ENCODE measurements at regions not wholly inside any gene's neighbourhood (a gene's known extent, or its start where the extent isn't known, plus 50 kb on each side); places are given as distances from the start of the nearest gene placed in this dataset.
A peak's percentile ranks its signal among the peaks of the same experiment; 100 is the strongest.

GRCh38 chr7:1290679-1291356 is 58.1 kb downstream of the UNCX start:
- TF ChIP-seq CTCF (conservative IDR thresholded peaks at IDR 0.05; ENCODE audit: low read depth, low read length): no peak
- DNase-seq (ENCODE audit: low read depth): no peak
- H3K4me3 ChIP-seq (ENCODE audit: low read depth, low read length): peak overlapping the region; percentile 39

- DNase-seq (ENCODE audit: low read depth): no peak
- no peak for TF ChIP-seq CTCF (conservative IDR thresholded peaks at IDR 0.05; ENCODE audit: low read depth, low read length)
- H3K4me3 ChIP-seq (ENCODE audit: low read depth, low read length): no peak overlapping the region
These were observed 58.7 kb downstream of the UNCX start for GRCh38 chr7:1291357-1291689.

- no peak for TF ChIP-seq CTCF (conservative IDR thresholded peaks at IDR 0.05; ENCODE audit: low read depth, low read length)
- H3K4me3 ChIP-seq (ENCODE audit: low read depth, low read length): no peak overlapping the region
- DNase-seq (ENCODE audit: low read depth): no peak
These were observed 59.4 kb downstream of the UNCX start for GRCh38 chr7:1291845-1292765.

- no peak for TF ChIP-seq CTCF (conservative IDR thresholded peaks at IDR 0.05; ENCODE audit: low read depth, low read length)
- no peak for DNase-seq (ENCODE audit: low read depth)
These were observed 60.5 kb downstream of the UNCX start for GRCh38 chr7:1292972-1293830.

GRCh38 chr7:1293950-1294411 is 61.3 kb downstream of the UNCX start:
- H3K4me3 ChIP-seq (ENCODE audit: low read depth, low read length): no peak overlapping the region
- no peak for TF ChIP-seq CTCF (conservative IDR thresholded peaks at IDR 0.05; ENCODE audit: low read depth, low read length)
- DNase-seq (ENCODE audit: low read depth): no peak

More at GRCh38 chr7:1292972-1293830, 60.5 kb downstream of the UNCX start:
- no peak overlapping the region for H3K4me3 ChIP-seq (ENCODE audit: low read depth, low read length)

- DNase-seq (ENCODE audit: low read depth): no peak
- no peak for TF ChIP-seq CTCF (conservative IDR thresholded peaks at IDR 0.05; ENCODE audit: low read depth, low read length)
- H3K4me3 ChIP-seq (ENCODE audit: low read depth, low read length): no peak overlapping the region
These were observed 63.2 kb downstream of the UNCX start for GRCh38 chr7:1295776-1296355.
